ENCODE measurements at regions not wholly inside any gene's neighbourhood (a gene's known extent, or its start where the extent isn't known, plus 50 kb on each side); places are given as distances from the start of the nearest gene placed in this dataset.

DNA sequence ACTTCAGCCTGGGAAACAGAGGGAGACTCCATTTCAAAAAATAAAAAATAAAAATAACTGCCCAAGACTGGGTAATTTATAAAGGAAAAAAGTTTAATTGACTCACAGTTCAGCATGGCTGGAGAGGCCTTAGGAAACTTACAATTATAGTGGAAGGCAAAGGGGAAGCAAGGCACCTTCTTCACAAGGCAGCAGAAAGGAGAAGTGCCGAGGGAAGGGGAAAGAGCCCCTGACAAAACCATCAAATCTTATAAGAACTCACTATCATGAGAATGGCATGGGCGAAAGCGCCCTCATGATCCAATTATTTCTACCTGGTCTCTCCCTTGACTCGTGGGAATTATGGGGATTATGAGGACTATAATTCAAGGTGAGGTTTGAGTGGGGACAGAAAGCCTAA is 95.5 kb upstream of the LGSN start:
- no peaks in the 10 kb centered on the region for H3K27me3 ChIP-seq
- no peak overlapping the region for H3K27ac ChIP-seq
- TF ChIP-seq CTCF (IDR thresholded peaks at IDR 0.05), result no peak
- no peak for TF ChIP-seq POLR2A (IDR thresholded peaks at IDR 0.05)
- WGBS, 2 donors, result 74 to 82% methylated on average over 4 of the region's 4 CpGs
- H3K4me1 ChIP-seq, result no peaks in the 10 kb centered on the region
- DNase-seq, result no peak
- H3K4me3 ChIP-seq, result no peak overlapping the region
- H3K9me3 ChIP-seq, result no peaks in the 10 kb centered on the region
- intact Hi-C loops (cut with DNase I), result no loop called here
- H3K36me3 ChIP-seq, result no peaks in the 10 kb centered on the region

DNA sequence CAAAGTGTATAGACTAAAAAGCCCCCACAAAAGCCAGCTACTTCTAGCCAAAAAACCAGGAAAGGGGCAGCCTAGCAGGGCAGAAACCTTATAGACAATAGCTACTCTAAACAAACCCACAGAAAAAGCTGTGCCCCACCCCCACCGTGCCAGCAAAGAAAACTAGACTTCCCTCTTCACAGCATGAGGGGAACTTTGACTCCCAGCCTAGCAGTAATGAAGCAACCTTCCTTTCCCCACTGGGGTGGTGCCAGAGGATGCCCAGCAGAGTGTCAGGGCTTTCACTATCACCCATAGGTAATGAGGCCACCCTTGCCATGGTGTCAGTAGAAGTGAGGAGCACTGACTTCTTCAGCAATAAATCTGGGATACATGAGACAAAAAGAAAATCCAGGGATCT is 99.0 kb upstream of the LGSN start:
- no peak for DNase-seq
- TF ChIP-seq CTCF (IDR thresholded peaks at IDR 0.05) (no peak), POLR2A (IDR thresholded peaks at IDR 0.05) (no peak)
- H3K9me3 ChIP-seq, result peaks cover 0 to 7% (median 0%) of the 10 kb centered on the region in 3 donors
- H3K4me3 ChIP-seq, result no peak overlapping the region
- WGBS, 2 donors, result 38 to 60% methylated on average over 1 of the region's 1 CpG
- intact Hi-C loops (cut with DNase I), result no loop called here
- no peak overlapping the region for H3K27ac ChIP-seq
- no peaks in the 10 kb centered on the region for H3K36me3 ChIP-seq
- H3K27me3 ChIP-seq, result no peaks in the 10 kb centered on the region
- H3K4me1 ChIP-seq, result no peaks in the 10 kb centered on the region

DNA sequence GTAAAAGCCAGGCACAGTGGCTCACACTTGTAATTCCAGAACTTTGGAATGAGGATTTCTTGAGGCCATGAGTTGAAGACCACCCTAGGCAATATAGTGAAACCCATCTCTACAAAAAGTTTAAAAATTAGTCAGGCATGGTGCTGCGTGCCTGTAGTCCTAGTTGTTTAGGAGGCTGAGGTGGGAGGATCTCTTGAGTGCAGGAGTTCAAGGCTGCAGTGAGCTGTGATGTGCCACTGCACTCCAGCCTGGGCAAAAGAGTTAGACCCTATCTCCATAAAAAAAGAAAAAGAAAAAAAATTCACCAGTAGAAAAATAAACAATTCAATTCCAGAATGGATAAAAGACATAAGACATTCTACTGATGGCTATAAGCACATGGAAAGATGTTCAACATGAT is 104.9 kb upstream of the LGSN start:
- H3K27ac ChIP-seq, result no peak overlapping the region
- peaks cover 0 to 7% (median 0%) of the 10 kb centered on the region in 3 donors for H3K9me3 ChIP-seq
- no peaks in the 10 kb centered on the region for H3K4me1 ChIP-seq
- intact Hi-C loops (cut with DNase I), result no loop called here
- TF ChIP-seq POLR2A (IDR thresholded peaks at IDR 0.05) (no peak), CTCF (IDR thresholded peaks at IDR 0.05) (no peak)
- no peaks in the 10 kb centered on the region for H3K36me3 ChIP-seq
- whole genome bisulfite sequencing, 2 donors, result 56 to 82% methylated on average over 1 of the region's 1 CpG
- no peaks in the 10 kb centered on the region for H3K27me3 ChIP-seq
- no peak overlapping the region for H3K4me3 ChIP-seq
- DNase-seq, result no peak

GRCh38 chr6:63425493-63425892 is 105.7 kb upstream of the LGSN start:
- H3K9me3 ChIP-seq, result peaks cover 0 to 7% (median 0%) of the 10 kb centered on the region in 3 donors
- no peaks in the 10 kb centered on the region for H3K4me1 ChIP-seq
- 86 to 91% methylated on average over 2 of the region's 2 CpGs for WGBS, 2 donors
- no peaks in the 10 kb centered on the region for H3K27me3 ChIP-seq
- H3K36me3 ChIP-seq, result no peaks in the 10 kb centered on the region
- intact Hi-C loops (cut with DNase I), result no loop called here
- TF ChIP-seq POLR2A (IDR thresholded peaks at IDR 0.05), result no peak
- no peak for TF ChIP-seq CTCF (IDR thresholded peaks at IDR 0.05)
- DNase-seq, result no peak
- no peak overlapping the region for H3K4me3 ChIP-seq
- H3K27ac ChIP-seq, result no peak overlapping the region

GRCh38 chr6:63426844-63427243 is 107.1 kb upstream of the LGSN start:
- intact Hi-C loops (cut with DNase I), result no loop called here
- Histone ChIP-seq H3K4me3 (no peak overlapping the region), H3K9me3 (no peaks in the 10 kb centered on the region), H3K36me3 (no peaks in the 10 kb centered on the region), H3K4me1 (no peaks in the 10 kb centered on the region), H3K27ac (no peak overlapping the region), H3K27me3 (no peaks in the 10 kb centered on the region)
- 74 to 82% methylated on average over 3 of the region's 3 CpGs for WGBS, 2 donors
- no peak for DNase-seq
- TF ChIP-seq POLR2A (IDR thresholded peaks at IDR 0.05) (no peak), CTCF (IDR thresholded peaks at IDR 0.05) (no peak)
